BLaER1 (cell line): ENCODE measurements at regions not wholly inside any gene's neighbourhood (a gene's known extent, or its start where the extent isn't known, plus 50 kb on each side); places are given as distances from the start of the nearest gene placed in this dataset.
"Not testable (repeated sequence)": the region's sequence is repeated elsewhere in the genome, so short reads cannot be mapped to it uniquely, and the experiment has no call there.

Source experiments
- H3K27ac ChIP-seq: shearing (Covaris generic); formaldehyde crosslinking; 2 replicates; pipeline ENCODE4 v1.8.1; 2022
- H3K27me3 ChIP-seq: shearing (Covaris generic); formaldehyde crosslinking; 2 replicates; pipeline ENCODE4 v1.8.1; 2022
- H3K36me3 ChIP-seq: shearing (Covaris generic); formaldehyde crosslinking; 2 replicates; pipeline ENCODE4 v1.8.1; 2022
- H3K4me1 ChIP-seq: shearing (Covaris generic); formaldehyde crosslinking; 2 replicates; pipeline ENCODE4 v1.8.1; 2022
- H3K4me2 ChIP-seq: shearing (Covaris generic); formaldehyde crosslinking; 2 replicates; pipeline ENCODE4 v1.8.1; 2022
- H3K4me3 ChIP-seq: shearing (Covaris generic); formaldehyde crosslinking; 2 replicates; pipeline ENCODE4 v1.8.1; 2022
- H3K9ac ChIP-seq: shearing (Covaris generic); formaldehyde crosslinking; 2 replicates; pipeline ENCODE4 v1.8.1; 2022
- H3K9me3 ChIP-seq: shearing (Covaris generic); formaldehyde crosslinking; 2 replicates; pipeline ENCODE4 v1.8.1; 2022
- H4K20me1 ChIP-seq: shearing (Covaris generic); formaldehyde crosslinking; 2 replicates; pipeline ENCODE4 v1.8.1; 2022
- Cebpa-rat ChIP-seq: shearing (Covaris generic); IDR thresholded peaks from 2 replicates; pipeline ENCODE4 v1.8.1; 2022

DNA sequence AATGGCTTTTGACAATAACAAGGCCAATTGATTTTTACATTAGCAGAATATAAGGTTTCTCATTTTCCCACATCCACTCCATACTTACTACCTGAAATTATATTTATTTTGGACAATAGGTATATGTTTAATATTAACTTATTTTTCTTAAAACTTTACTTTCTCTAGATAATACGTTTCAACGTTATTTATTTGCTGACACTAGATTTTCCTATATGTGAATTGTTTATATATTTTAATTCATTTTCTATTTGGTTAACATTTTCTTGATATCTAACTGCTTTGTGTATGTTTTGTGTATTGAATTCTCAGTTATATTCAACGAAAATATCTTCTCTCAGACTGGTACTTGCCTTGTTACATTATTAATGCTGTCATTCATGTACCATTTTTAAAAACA lies 199.9 kb upstream of the TMEFF2 start:
- H3K4me3 ChIP-seq: no peak overlapping the region
- H3K27me3 ChIP-seq: no peaks in the 10 kb centered on the region
- no peak for TF ChIP-seq Cebpa-rat

GRCh38 chr2:192391041-192391440 lies 196.3 kb upstream of the TMEFF2 start:
- no peaks in the 10 kb centered on the region for H3K4me1 ChIP-seq
- H3K4me2 ChIP-seq: no peak overlapping the region
- no peaks in the 10 kb centered on the region for H4K20me1 ChIP-seq
- no peaks in the 10 kb centered on the region for H3K27me3 ChIP-seq
- H3K36me3 ChIP-seq: no peaks in the 10 kb centered on the region
- TF ChIP-seq Cebpa-rat: no peak
- H3K27ac ChIP-seq: no peak overlapping the region
- no peak overlapping the region for H3K4me3 ChIP-seq
- no peaks in the 10 kb centered on the region for H3K9me3 ChIP-seq
- H3K9ac ChIP-seq: no peak overlapping the region

More for the DNA sequence above, 199.9 kb upstream of the TMEFF2 start:
- H3K4me2 ChIP-seq: no peak overlapping the region
- H4K20me1 ChIP-seq: no peaks in the 10 kb centered on the region
- no peaks in the 10 kb centered on the region for H3K9me3 ChIP-seq
- H3K9ac ChIP-seq: no peak overlapping the region
- no peaks in the 10 kb centered on the region for H3K4me1 ChIP-seq
- H3K36me3 ChIP-seq: no peaks in the 10 kb centered on the region
- no peak overlapping the region for H3K27ac ChIP-seq

DNA sequence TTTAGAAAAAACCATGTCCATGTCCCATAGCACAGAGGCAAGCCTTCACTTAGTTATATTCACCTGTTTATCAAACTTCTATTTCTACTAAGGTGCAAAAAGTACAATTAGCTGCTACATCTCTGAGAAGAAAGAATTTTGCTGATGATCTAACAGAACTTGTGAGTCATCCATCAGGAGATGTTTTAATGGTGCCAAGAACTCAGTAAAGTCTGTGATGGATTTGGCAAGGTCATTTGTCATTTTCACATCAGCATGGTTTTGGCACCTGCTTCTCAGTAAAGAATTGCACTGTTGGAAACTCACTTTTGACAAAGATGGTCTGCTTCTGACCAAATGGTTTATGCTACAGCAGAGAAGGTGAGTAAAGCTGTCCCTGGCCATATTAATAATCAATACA lies 195.7 kb upstream of the TMEFF2 start:
- H3K9me3 ChIP-seq: no peaks in the 10 kb centered on the region
- H3K4me2 ChIP-seq: no peak overlapping the region
- no peak overlapping the region for H3K4me3 ChIP-seq
- no peaks in the 10 kb centered on the region for H3K27me3 ChIP-seq
- H3K27ac ChIP-seq: no peak overlapping the region
- H3K9ac ChIP-seq: no peak overlapping the region
- no peak for TF ChIP-seq Cebpa-rat
- no peaks in the 10 kb centered on the region for H4K20me1 ChIP-seq
- H3K4me1 ChIP-seq: no peaks in the 10 kb centered on the region
- no peaks in the 10 kb centered on the region for H3K36me3 ChIP-seq

DNA sequence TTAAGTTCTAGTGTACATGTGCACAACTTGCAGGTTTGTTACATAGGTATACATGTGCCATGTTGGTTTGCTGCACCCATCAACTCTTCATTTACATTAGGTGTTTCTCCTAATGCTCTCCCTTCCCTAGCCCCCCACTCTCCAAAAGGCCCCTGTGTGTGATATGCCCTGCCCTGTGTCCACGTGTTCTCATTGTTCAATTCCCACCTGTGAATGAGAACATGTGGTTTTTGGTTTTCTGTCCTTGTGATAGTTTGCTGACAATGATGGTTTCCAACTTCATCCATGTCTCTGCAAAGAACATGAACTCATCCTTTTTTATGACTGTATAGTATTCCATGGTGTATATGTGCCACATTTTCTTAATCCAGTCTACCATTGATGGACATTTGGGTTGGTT lies 189.5 kb upstream of the TMEFF2 start:
- H3K4me3 ChIP-seq, H3K9ac ChIP-seq, H3K9me3 ChIP-seq, H3K4me2 ChIP-seq, H3K27ac ChIP-seq, H3K27me3 ChIP-seq, H4K20me1 ChIP-seq, H3K36me3 ChIP-seq, H3K4me1 ChIP-seq: not testable (repeated sequence)

DNA sequence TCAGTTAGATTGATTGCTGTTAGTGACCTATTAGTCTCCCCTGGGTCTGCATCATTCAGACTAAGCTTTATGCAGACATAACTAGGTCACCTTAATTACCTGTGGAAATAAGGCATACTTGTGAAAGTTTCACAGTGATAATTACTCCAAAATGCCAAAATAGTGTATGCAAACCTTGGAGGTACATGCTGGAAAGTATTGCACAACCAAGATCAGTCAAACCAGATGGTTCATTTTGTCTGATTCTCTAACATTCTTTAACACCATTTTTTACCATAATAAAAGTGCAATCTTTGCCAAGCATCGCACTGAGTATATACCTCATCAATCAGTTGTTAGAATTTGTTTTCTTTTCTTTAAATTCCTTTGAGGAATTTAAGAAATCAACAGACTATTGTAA lies 186.3 kb upstream of the TMEFF2 start:
- H3K9me3 ChIP-seq: no peaks in the 10 kb centered on the region

GRCh38 chr2:192379736-192380135 lies 185.0 kb upstream of the TMEFF2 start:
- Histone ChIP-seq H4K20me1 (no peaks in the 10 kb centered on the region), H3K4me1 (no peaks in the 10 kb centered on the region), H3K27me3 (no peaks in the 10 kb centered on the region), H3K4me2 (no peak overlapping the region), H3K27ac (no peak overlapping the region), H3K9ac (no peak overlapping the region), H3K36me3 (no peaks in the 10 kb centered on the region), H3K9me3 (no peaks in the 10 kb centered on the region), H3K4me3 (no peak overlapping the region)
- no peak for TF ChIP-seq Cebpa-rat

More for the DNA sequence above, 186.3 kb upstream of the TMEFF2 start:
- Histone ChIP-seq H3K27ac (no peak overlapping the region), H3K4me3 (no peak overlapping the region), H3K4me2 (no peak overlapping the region), H3K4me1 (no peaks in the 10 kb centered on the region), H4K20me1 (no peaks in the 10 kb centered on the region), H3K36me3 (no peaks in the 10 kb centered on the region), H3K9ac (no peak overlapping the region), H3K27me3 (no peaks in the 10 kb centered on the region)
- TF ChIP-seq Cebpa-rat: no peak

GRCh38 chr2:192377173-192377572 lies 182.4 kb upstream of the TMEFF2 start:
- no peak overlapping the region for H3K27ac ChIP-seq
- H3K4me3 ChIP-seq: no peak overlapping the region
- no peak overlapping the region for H3K9ac ChIP-seq
- no peak overlapping the region for H3K4me2 ChIP-seq
- H3K36me3 ChIP-seq: no peaks in the 10 kb centered on the region
- no peaks in the 10 kb centered on the region for H3K27me3 ChIP-seq
- H4K20me1 ChIP-seq: no peaks in the 10 kb centered on the region
- TF ChIP-seq Cebpa-rat: no peak
- no peaks in the 10 kb centered on the region for H3K4me1 ChIP-seq
- no peaks in the 10 kb centered on the region for H3K9me3 ChIP-seq

DNA sequence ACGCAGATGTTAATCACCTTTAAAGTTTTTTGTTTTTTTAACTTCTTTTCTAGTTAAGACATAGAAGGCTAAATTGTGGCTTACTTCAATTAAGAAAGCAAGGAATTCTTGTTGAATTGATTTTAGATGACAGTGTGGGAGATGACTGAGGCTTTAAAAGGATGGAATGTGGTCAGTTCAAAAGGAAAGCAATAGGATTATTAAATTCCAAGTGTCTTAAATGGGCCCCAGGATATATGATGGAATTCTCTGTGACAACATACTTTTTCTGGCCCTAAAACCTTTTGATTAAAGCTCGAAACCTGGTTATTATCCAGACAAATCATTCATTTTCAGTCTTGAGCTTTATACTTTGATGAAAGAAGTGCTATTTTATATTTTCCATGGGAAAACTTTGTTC lies 179.0 kb upstream of the TMEFF2 start:
- H3K9me3 ChIP-seq: no peaks in the 10 kb centered on the region
- H3K4me2 ChIP-seq: no peak overlapping the region
- H3K9ac ChIP-seq: no peak overlapping the region
- TF ChIP-seq Cebpa-rat: no peak
- no peaks in the 10 kb centered on the region for H3K27me3 ChIP-seq
- no peaks in the 10 kb centered on the region for H3K36me3 ChIP-seq
- H3K4me1 ChIP-seq: no peaks in the 10 kb centered on the region
- H3K4me3 ChIP-seq: no peak overlapping the region
- no peak overlapping the region for H3K27ac ChIP-seq
- H4K20me1 ChIP-seq: no peaks in the 10 kb centered on the region

DNA sequence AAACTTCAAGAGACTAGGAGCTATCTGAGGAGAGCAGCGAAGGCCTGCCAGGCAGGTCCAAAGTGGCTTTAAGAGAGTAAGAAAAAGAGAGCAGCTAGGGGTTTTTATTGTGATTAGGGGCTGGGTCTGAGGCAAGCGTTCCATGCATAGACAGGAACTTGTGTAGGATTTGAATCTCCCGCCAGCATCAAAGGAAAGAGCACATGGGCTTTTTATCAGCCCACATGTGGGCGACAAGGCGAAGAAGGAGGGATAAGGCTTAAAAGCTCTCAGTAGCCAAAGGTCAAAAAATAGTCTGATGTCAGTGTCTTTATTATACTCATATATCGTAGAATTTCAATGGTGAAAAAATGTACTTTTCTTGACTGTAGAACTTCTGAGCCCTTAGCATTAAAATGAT lies 178.5 kb upstream of the TMEFF2 start:
- Histone ChIP-seq H3K4me2 (no peak overlapping the region), H3K36me3 (no peaks in the 10 kb centered on the region), H3K27ac (no peak overlapping the region), H3K4me1 (no peaks in the 10 kb centered on the region), H4K20me1 (no peaks in the 10 kb centered on the region), H3K9ac (no peak overlapping the region), H3K4me3 (no peak overlapping the region), H3K27me3 (no peaks in the 10 kb centered on the region), H3K9me3 (no peaks in the 10 kb centered on the region)
- TF ChIP-seq Cebpa-rat: no peak

DNA sequence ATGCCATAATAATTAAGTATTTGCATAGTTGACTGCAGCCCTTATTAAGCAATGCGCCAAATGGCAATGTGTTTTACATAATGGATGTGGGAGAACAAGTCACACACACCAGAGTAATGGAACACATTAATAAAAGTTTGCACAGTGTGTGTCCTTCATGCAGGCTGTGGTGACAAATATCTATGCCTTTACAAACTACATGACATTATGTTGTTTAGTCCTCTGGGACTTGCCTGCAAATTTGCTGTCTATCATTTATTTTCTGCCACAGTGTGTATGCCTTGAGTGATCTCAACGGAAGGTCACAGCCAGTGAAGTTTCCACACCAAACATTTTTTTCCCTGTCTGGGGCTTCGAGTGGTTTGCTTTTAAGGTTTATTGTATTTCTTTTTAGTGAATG lies 175.2 kb upstream of the TMEFF2 start:
- no peak overlapping the region for H3K9ac ChIP-seq
- no peaks in the 10 kb centered on the region for H3K36me3 ChIP-seq
- H3K9me3 ChIP-seq: no peaks in the 10 kb centered on the region
- TF ChIP-seq Cebpa-rat: no peak
- H3K4me1 ChIP-seq: no peaks in the 10 kb centered on the region
- H4K20me1 ChIP-seq: no peaks in the 10 kb centered on the region
- H3K27ac ChIP-seq: no peak overlapping the region
- H3K4me2 ChIP-seq: no peak overlapping the region
- H3K27me3 ChIP-seq: no peaks in the 10 kb centered on the region
- no peak overlapping the region for H3K4me3 ChIP-seq

DNA sequence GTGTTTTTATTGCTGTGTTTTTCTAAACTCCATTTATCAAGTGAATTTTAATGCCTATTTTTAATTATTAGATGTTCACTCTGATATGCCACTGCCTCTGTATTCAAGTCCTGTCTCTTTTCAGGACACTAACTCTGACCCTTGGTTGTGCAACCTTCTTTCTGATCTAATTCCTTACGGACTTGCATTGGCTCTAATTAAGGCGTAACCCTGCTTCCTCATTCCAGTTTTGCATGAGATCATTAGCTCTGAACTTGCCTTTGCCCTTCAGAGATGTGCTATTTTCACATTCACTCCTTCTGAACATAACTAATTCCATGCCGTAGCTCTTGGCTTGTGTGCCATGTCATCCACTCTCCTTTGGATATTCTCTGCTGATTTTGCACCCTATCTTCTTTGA lies 162.5 kb upstream of the TMEFF2 start:
- no peak for TF ChIP-seq Cebpa-rat
- H3K9ac ChIP-seq: no peak overlapping the region
- no peaks in the 10 kb centered on the region for H3K9me3 ChIP-seq
- H3K4me3 ChIP-seq: no peak overlapping the region
- H4K20me1 ChIP-seq: no peaks in the 10 kb centered on the region
- no peaks in the 10 kb centered on the region for H3K27me3 ChIP-seq
- H3K4me2 ChIP-seq: no peak overlapping the region
- H3K27ac ChIP-seq: no peak overlapping the region
- H3K36me3 ChIP-seq: no peaks in the 10 kb centered on the region
- H3K4me1 ChIP-seq: no peaks in the 10 kb centered on the region
